HEK293 (cell line): ENCODE measurements at regions not wholly inside any gene's neighbourhood (a gene's known extent, or its start where the extent isn't known, plus 50 kb on each side); places are given as distances from the start of the nearest gene placed in this dataset.

Experiments used
- CTCF ChIA-PET: fragments of 350-600 bp; formaldehyde crosslinking; extraction: SDS; loops from one replicate; lab custom pipeline; 2021; ENCODE audit warnings: antibody characterized with exemption; lab: Yijun Ruan, JAX
- POLR2A ChIA-PET: fragments of 300-600 bp; formaldehyde crosslinking; extraction: SDS; loops from one replicate; lab custom pipeline; 2020; ENCODE audit warnings: antibody characterized with exemption, inconsistent platforms; lab: Yijun Ruan, JAX
- H3K27ac ChIP-seq: fragments of 200-500 bp; sonication (Bioruptor generic); 2 replicates; pipeline ENCODE4 v1.5.1; 2014; ENCODE audit warnings: low read depth, low read length, control low read depth, inconsistent platforms; ENCODE audit errors: extremely low read depth
- H3K36me3 ChIP-seq, 2 experiments: fragments of 200-500 bp in 1 of 2; sonication (Bioruptor generic) in 1 of 2; 1 replicate in 1 of 2; 2 replicates in 1 of 2; pipeline ENCODE4 v1.5.1; 2014 to 2017; ENCODE audit warnings: inconsistent platforms in 2 of 2, low read length in 2 of 2; ENCODE audit not compliant: control insufficient read depth in 2 of 2, insufficient read depth in 1 of 2
- H3K4me1 ChIP-seq: fragments of 200-500 bp; sonication (Bioruptor generic); 2 replicates; pipeline ENCODE4 v1.5.1; 2014; ENCODE audit warnings: mild to moderate bottlenecking, low read length, inconsistent platforms; ENCODE audit not compliant: control insufficient read depth, insufficient read depth
- H3K4me3 ChIP-seq: 2 replicates; pipeline ENCODE4 v1.5.1; 2011; ENCODE audit warnings: low read depth, mild to moderate bottlenecking, control low read depth, low read length, moderate library complexity
- H3K9me3 ChIP-seq: fragments of 200-500 bp; sonication (Bioruptor generic); 2 replicates; pipeline ENCODE4 v1.5.1; 2014; ENCODE audit warnings: low read depth, low read length, inconsistent platforms; ENCODE audit not compliant: control insufficient read depth, insufficient read depth
- HOXA7 ChIP-seq: sonication (generic); formaldehyde crosslinking; IDR thresholded peaks from 2 replicates; pipeline ENCODE4 v1.8.1; 2022; ENCODE audit warnings: missing genetic modification reagents, borderline replicate concordance
- KLF16 ChIP-seq: fragments of 450-650 bp; formaldehyde crosslinking; IDR thresholded peaks from 2 replicates; pipeline ENCODE4 v1.5.1; 2017; ENCODE audit warnings: missing biosample characterization, missing genetic modification characterization
- RBAK ChIP-seq: fragments of 450-650 bp; formaldehyde crosslinking; IDR thresholded peaks from 2 replicates; pipeline ENCODE4 v1.5.1; 2016; ENCODE audit warnings: missing biosample characterization, missing genetic modification characterization
- TRIM28 ChIP-seq: IDR thresholded peaks from 2 replicates; pipeline ENCODE4 v1.6.1; 2011; ENCODE audit warnings: low read length, control low read depth, borderline replicate concordance
- ZBTB8A ChIP-seq: fragments of 450-650 bp; formaldehyde crosslinking; IDR thresholded peaks from 2 replicates; pipeline ENCODE4 v1.5.1; 2016; ENCODE audit warnings: missing biosample characterization, missing genetic modification characterization
- ZFP69B ChIP-seq: fragments of 450-650 bp; formaldehyde crosslinking; IDR thresholded peaks from 2 replicates; pipeline ENCODE4 v1.5.1; 2016; ENCODE audit warnings: missing biosample characterization, missing genetic modification characterization
- ZNF140 ChIP-seq: fragments of 450-650 bp; formaldehyde crosslinking; IDR thresholded peaks from 2 replicates; pipeline ENCODE4 v1.5.1; 2016; ENCODE audit warnings: missing biosample characterization, missing genetic modification characterization
- ZNF18 ChIP-seq: fragments of 450-650 bp; formaldehyde crosslinking; IDR thresholded peaks from 2 replicates; pipeline ENCODE4 v1.5.1; 2016; ENCODE audit warnings: missing biosample characterization, missing genetic modification characterization
- ZNF223 ChIP-seq: fragments of 450-650 bp; formaldehyde crosslinking; IDR thresholded peaks from 2 replicates; pipeline ENCODE4 v1.5.1; 2016; ENCODE audit warnings: missing biosample characterization, missing genetic modification characterization
- ZNF274 ChIP-seq, 2 experiments: fragments of 200-500 bp in 1 of 2; fragments of 450-650 bp in 1 of 2; sonication (Bioruptor generic) in 1 of 2; formaldehyde crosslinking in 1 of 2; IDR thresholded peaks; 2 replicates each; pipeline versions ENCODE4 v1.5.1 to v1.6.1; 2014 to 2016; ENCODE audit warnings: borderline replicate concordance in 1 of 2, inconsistent platforms in 1 of 2, low read length in 1 of 2, missing biosample characterization in 1 of 2, missing genetic modification characterization in 1 of 2
- ZNF311 ChIP-seq: fragments of 450-650 bp; formaldehyde crosslinking; IDR thresholded peaks from 2 replicates; pipeline ENCODE4 v1.5.1; 2017; ENCODE audit warnings: missing biosample characterization, missing genetic modification characterization, borderline replicate concordance
- ZNF514 ChIP-seq: fragments of 450-650 bp; formaldehyde crosslinking; IDR thresholded peaks from 2 replicates; pipeline ENCODE4 v1.5.1; 2016; ENCODE audit warnings: missing biosample characterization, missing genetic modification characterization
- ZNF580 ChIP-seq: fragments of 450-650 bp; formaldehyde crosslinking; IDR thresholded peaks from 2 replicates; pipeline ENCODE4 v1.5.1; 2016; ENCODE audit warnings: missing biosample characterization, missing genetic modification characterization
- ZNF596 ChIP-seq: fragments of 450-650 bp; IDR thresholded peaks from 2 replicates; pipeline ENCODE4 v1.5.0; 2018; ENCODE audit warnings: missing biosample characterization, mild to moderate bottlenecking, missing genetic modification characterization, moderate library complexity
- ZNF670 ChIP-seq: fragments of 450-650 bp; formaldehyde crosslinking; IDR thresholded peaks from 2 replicates; pipeline ENCODE4 v1.5.1; 2016; ENCODE audit warnings: missing biosample characterization, missing genetic modification characterization, low read depth
- ZNF747 ChIP-seq: fragments of 450-650 bp; formaldehyde crosslinking; IDR thresholded peaks from 2 replicates; pipeline ENCODE4 v1.5.1; 2016; ENCODE audit warnings: missing biosample characterization, missing genetic modification characterization
- TF ChIP-seq, protein P1 (sequence below): fragments of 450-650 bp; IDR thresholded peaks from 2 replicates; pipeline ENCODE4 v1.5.1; 2018; ENCODE audit warnings: missing biosample characterization, missing genetic modification characterization
- TF ChIP-seq, protein P2 (sequence below): fragments of 450-650 bp; formaldehyde crosslinking; IDR thresholded peaks from 2 replicates; pipeline ENCODE4 v1.5.1; 2016; ENCODE audit warnings: missing biosample characterization, missing genetic modification characterization

DNA sequence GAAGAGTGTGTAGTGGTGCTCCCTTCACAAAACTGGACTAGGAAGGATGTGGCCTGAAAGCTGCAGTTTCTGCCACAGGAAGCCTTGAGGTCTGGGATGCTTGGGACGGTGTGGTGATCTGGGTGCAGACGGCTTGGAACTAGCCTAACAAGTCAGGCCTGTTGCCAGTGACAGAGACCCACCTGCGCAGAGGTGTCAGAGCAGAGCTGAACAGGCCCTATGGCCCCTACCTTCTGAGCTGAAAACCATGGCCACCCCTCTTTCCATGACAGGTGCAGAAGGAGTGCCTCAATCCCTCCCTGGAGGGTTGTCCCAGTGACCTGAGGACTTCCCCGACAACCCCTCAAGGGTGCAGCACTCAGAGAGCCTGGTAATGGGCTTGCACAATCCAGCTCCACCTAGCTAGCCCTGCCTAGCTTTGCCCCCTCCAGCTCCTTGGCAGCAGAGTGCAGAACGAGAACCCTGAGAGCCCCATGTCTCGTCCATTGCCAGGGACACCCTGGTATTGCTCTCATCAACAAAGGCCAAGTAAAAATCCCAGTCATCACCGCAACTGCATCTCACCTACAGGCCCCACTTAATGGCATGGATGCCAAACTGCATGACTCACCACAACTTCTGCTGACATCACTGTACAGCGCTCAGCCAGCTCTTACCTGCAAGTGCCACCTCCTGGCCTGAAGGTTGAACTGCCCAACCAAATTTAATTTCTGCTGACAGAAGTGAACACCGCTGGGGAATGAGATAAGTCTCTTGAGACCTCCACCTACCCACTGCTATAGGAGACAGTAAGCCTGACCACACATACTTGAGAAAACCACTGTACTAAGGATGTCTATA lies 563.1 kb downstream of the TFAP2A start:
- Histone ChIP-seq H3K4me1 (no peaks in the 10 kb centered on the region), H3K27ac (no peak overlapping the region), H3K9me3 (peaks cover under 1% of the 10 kb centered on the region; the same call in 1 of the 2 replicates), H3K36me3 (no peaks in the 10 kb centered on the region), H3K4me3 (no peak overlapping the region)
- ChIA-PET CTCF (interaction anchor here (1.0 to 1.1 kb wide), 2 partner anchors 312 to 601 kb away, joined by 3 to 4 read pairs; no protein-coding TSS in a partner anchor), POLR2A (no interaction called here)
- TF ChIP-seq ZBTB8A (tag by site-specific recombination) (no peak), ZNF140 (tag by site-specific recombination) (no peak), ZNF514 (tag by site-specific recombination) (no peak), TRIM28 (0 out of 2 replicates have a peak, but pooled peaks have one; percentile 6)
- TF ChIP-seq, protein P1, sequence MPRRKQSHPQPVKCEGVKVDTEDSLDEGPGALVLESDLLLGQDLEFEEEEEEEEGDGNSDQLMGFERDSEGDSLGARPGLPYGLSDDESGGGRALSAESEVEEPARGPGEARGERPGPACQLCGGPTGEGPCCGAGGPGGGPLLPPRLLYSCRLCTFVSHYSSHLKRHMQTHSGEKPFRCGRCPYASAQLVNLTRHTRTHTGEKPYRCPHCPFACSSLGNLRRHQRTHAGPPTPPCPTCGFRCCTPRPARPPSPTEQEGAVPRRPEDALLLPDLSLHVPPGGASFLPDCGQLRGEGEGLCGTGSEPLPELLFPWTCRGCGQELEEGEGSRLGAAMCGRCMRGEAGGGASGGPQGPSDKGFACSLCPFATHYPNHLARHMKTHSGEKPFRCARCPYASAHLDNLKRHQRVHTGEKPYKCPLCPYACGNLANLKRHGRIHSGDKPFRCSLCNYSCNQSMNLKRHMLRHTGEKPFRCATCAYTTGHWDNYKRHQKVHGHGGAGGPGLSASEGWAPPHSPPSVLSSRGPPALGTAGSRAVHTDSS (tag by site-specific recombination) = no peak

GRCh38 chr6:9851006-9851405 lies 563.9 kb downstream of the TFAP2A start:
- ChIA-PET CTCF (interaction anchor here (1.1 kb wide), 1 partner anchor 312 kb away, joined by 4 read pairs; no protein-coding TSS in a partner anchor), POLR2A (interaction anchor here (0.6 kb wide), 1 partner anchor 521 kb away, joined by 3 read pairs; no protein-coding TSS in a partner anchor)
- Histone ChIP-seq H3K27ac (no peak overlapping the region), H3K36me3 (no peaks in the 10 kb centered on the region), H3K9me3 (peaks cover 3% of the 10 kb centered on the region)
- no peak for TF ChIP-seq ZNF747
- TF ChIP-seq, protein P2, sequence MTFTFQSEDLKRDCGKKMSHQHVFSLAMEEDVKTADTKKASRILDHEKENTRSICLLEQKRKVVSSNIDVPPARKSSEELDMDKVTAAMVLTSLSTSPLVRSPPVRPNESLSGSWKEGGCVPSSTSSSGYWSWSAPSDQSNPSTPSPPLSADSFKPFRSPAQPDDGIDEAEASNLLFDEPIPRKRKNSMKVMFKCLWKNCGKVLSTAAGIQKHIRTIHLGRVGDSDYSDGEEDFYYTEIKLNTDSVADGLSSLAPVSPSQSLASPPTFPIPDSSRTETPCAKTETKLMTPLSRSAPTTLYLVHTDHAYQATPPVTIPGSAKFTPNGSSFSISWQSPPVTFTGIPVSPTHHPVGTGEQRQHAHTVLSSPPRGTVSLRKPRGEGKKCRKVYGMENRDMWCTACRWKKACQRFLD (tag by site-specific recombination) = no peak
- no peak for TF ChIP-seq ZNF596 (tag by site-specific recombination)
- TF ChIP-seq ZFP69B (tag by site-specific recombination) = no peak
- no peak for TF ChIP-seq RBAK
- no peak for TF ChIP-seq ZNF311 (tag by site-specific recombination)
- no peak for TF ChIP-seq ZNF274 (IDR thresholded peaks at IDR 0.05; ENCODE audit: low read length)
- no peak for TF ChIP-seq ZNF274 (tag by site-specific recombination; IDR thresholded peaks at IDR 0.05; ENCODE audit: borderline replicate concordance)
- no peak for TF ChIP-seq ZNF670 (tag by site-specific recombination)
- no peak for TF ChIP-seq KLF16 (tag by site-specific recombination)
- no peak for TF ChIP-seq ZNF18 (tag by site-specific recombination)
- no peak for TF ChIP-seq ZNF580 (tag by site-specific recombination)
- no peak for TF ChIP-seq HOXA7 (CRISPR knock-in tag)
- TF ChIP-seq ZNF223 (tag by site-specific recombination) = no peak
- TF ChIP-seq, all 188 proteins: peak for 0
- no peak overlapping the region for H3K4me3 ChIP-seq
- H3K4me1 ChIP-seq = no peaks in the 10 kb centered on the region
